H1 (cell line): ENCODE measurements at regions not wholly inside any gene's neighbourhood (a gene's known extent, or its start where the extent isn't known, plus 50 kb on each side); places are given as distances from the start of the nearest gene placed in this dataset.
"Not testable (repeated sequence)": the region's sequence is repeated elsewhere in the genome, so short reads cannot be mapped to it uniquely, and the experiment has no call there.

Experiments
- CTCF ChIA-PET: fragments of 300-600 bp; sonication (Branson Sonifier 250); formaldehyde crosslinking; loops from one replicate; lab custom pipeline; 2021; ENCODE audit not compliant: partially characterized antibody; lab: Charles Lee
- POLR2A ChIA-PET: fragments of 300-600 bp; sonication (Branson Sonifier 250); formaldehyde crosslinking; loops from one replicate; lab custom pipeline; 2021; ENCODE audit warnings: inconsistent platforms; ENCODE audit not compliant: partially characterized antibody; lab: Charles Lee
- DNase-seq, 2 experiments: peaks; one replicate each; pipeline versions ENCODE4 v3.0.0 to v3.0.0-alpha.2; 2010 to 2022; ENCODE audit warnings: low spot score in 2 of 2, low read depth in 1 of 2, mixed read lengths in 1 of 2
- FAIRE-seq: peaks from 2 replicates; lab custom pipeline; 2011; peaks lifted over from hg19 to GRCh38; lab: Jason Lieb, UNC
- H2AFZ ChIP-seq: 2 replicates; pipeline ENCODE4 v1.8.1; 2012; ENCODE audit warnings: low read length, inconsistent platforms
- H2AK5ac ChIP-seq: 2 replicates; pipeline ENCODE4 v1.6.1; 2013; ENCODE audit warnings: low read depth, low read length
- H2BK120ac ChIP-seq: replicated peaks from 2 replicates; pipeline ENCODE3; 2013; ENCODE audit warnings: low read depth, low read length, inconsistent platforms
- H2BK12ac ChIP-seq: 2 replicates; pipeline ENCODE4 v1.6.1; 2013; ENCODE audit warnings: low read depth, low read length
- H2BK15ac ChIP-seq: 2 replicates; pipeline ENCODE4 v1.6.1; 2013; ENCODE audit warnings: low read length
- H2BK20ac ChIP-seq: 2 replicates; pipeline ENCODE4 v1.6.1; 2013; ENCODE audit warnings: low read length
- H2BK5ac ChIP-seq: 2 replicates; pipeline ENCODE4 v1.6.1; 2013; ENCODE audit warnings: low read depth, low read length
- H3K14ac ChIP-seq: 2 replicates; pipeline ENCODE4 v1.6.1; 2013; ENCODE audit warnings: inconsistent platforms; ENCODE audit not compliant: insufficient read length
- H3K18ac ChIP-seq: 2 replicates; pipeline ENCODE4 v1.6.1; 2013; ENCODE audit warnings: low read length; ENCODE audit errors: extremely low read depth
- H3K23ac ChIP-seq: 2 replicates; pipeline ENCODE4 v1.6.1; 2013; ENCODE audit warnings: inconsistent platforms; ENCODE audit not compliant: insufficient read length
- H3K23me2 ChIP-seq: 2 replicates; pipeline ENCODE4 v1.6.1; 2013; ENCODE audit warnings: low read depth, low read length
- H3K27ac ChIP-seq: 2 replicates; pipeline ENCODE4 v1.6.1; 2011; ENCODE audit warnings: low read depth, low read length, inconsistent platforms
- H3K27me3 ChIP-seq, 4 experiments: replicated peaks in 1 of 4; 1 replicate in 1 of 4; 2 replicates in 3 of 4; pipeline versions ENCODE4 v1.6.1 to v1.8.1; 2011 to 2013; ENCODE audit warnings: low read length in 3 of 4, mild to moderate bottlenecking in 3 of 4, inconsistent platforms in 2 of 4, mixed read lengths in 2 of 4, moderate library complexity in 1 of 4; ENCODE audit not compliant: control insufficient read depth in 3 of 4, insufficient read depth in 3 of 4; ENCODE audit errors: extremely low read depth in 1 of 4
- H3K36me3 ChIP-seq, 4 experiments: 2 replicates each; pipeline versions ENCODE4 v1.6.1 to v1.8.1; 2011 to 2013; ENCODE audit warnings: mild to moderate bottlenecking in 4 of 4, low read length in 3 of 4, moderate library complexity in 2 of 4, control low read depth in 1 of 4, inconsistent platforms in 1 of 4; ENCODE audit not compliant: insufficient read depth in 4 of 4, control insufficient read depth in 2 of 4
- H3K4ac ChIP-seq: replicated peaks from 2 replicates; pipeline ENCODE3; 2013; ENCODE audit warnings: low read length, low read depth, mixed read lengths, inconsistent platforms; ENCODE audit not compliant: insufficient read length
- H3K4me1 ChIP-seq, 4 experiments: replicated peaks in 1 of 4; 1 replicate in 1 of 4; 2 replicates in 3 of 4; pipeline versions ENCODE4 v1.6.1 to v1.8.1; 2011 to 2013; ENCODE audit warnings: low read length in 3 of 4, inconsistent platforms in 2 of 4, mixed read lengths in 1 of 4; ENCODE audit not compliant: insufficient read depth in 4 of 4, control insufficient read depth in 3 of 4
- H3K4me2 ChIP-seq, 2 experiments: 2 replicates each; pipeline versions ENCODE4 v1.6.1 to v1.8.1; 2011 to 2013; ENCODE audit warnings: low read depth in 2 of 2, low read length in 2 of 2, control low read depth in 1 of 2, inconsistent platforms in 1 of 2, mild to moderate bottlenecking in 1 of 2; ENCODE audit not compliant: insufficient read depth in 1 of 2
- H3K4me3 ChIP-seq, 4 experiments: fragments of 200-600, 300-600 bp in 1 of 4; sonication (generic), shearing (Covaris generic), sonication (Bioruptor Twin) in 1 of 4; 2 replicates each; pipeline versions ENCODE4 v1.5.1 to v1.8.1; 2011 to 2016; ENCODE audit warnings: low read length in 4 of 4, low read depth in 3 of 4, control low read depth in 2 of 4, inconsistent platforms in 2 of 4, mild to moderate bottlenecking in 2 of 4, mixed read lengths in 1 of 4, moderate library complexity in 1 of 4; ENCODE audit not compliant: insufficient read depth in 2 of 4; ENCODE audit errors: extremely low read depth in 1 of 4
- H3K56ac ChIP-seq: replicated peaks from 2 replicates; pipeline ENCODE3; 2013; ENCODE audit warnings: low read depth, mild to moderate bottlenecking, mixed read lengths, low read length, inconsistent platforms; ENCODE audit not compliant: insufficient read length
- H3K79me1 ChIP-seq: 2 replicates; pipeline ENCODE4 v1.6.1; 2013; ENCODE audit warnings: low read depth, low read length, control low read depth
- H3K79me2 ChIP-seq, 2 experiments: 2 replicates each; pipeline versions ENCODE4 v1.6.1 to v1.8.1; 2012 to 2013; ENCODE audit warnings: low read length in 2 of 2, mild to moderate bottlenecking in 2 of 2, inconsistent platforms in 1 of 2; ENCODE audit not compliant: insufficient read depth in 2 of 2, control insufficient read depth in 1 of 2
- H3K9ac ChIP-seq, 4 experiments: replicated peaks in 1 of 4; 1 replicate in 1 of 4; 2 replicates in 3 of 4; pipeline versions ENCODE4 v1.6.1 to v1.8.1; 2011 to 2013; ENCODE audit warnings: low read depth in 3 of 4, low read length in 3 of 4, control low read depth in 2 of 4, mild to moderate bottlenecking in 2 of 4, moderate library complexity in 2 of 4, inconsistent platforms in 1 of 4; ENCODE audit errors: extremely low read depth in 1 of 4
- H3K9me3 ChIP-seq, 2 experiments: 2 replicates each; pipeline versions ENCODE4 v1.6.1 to v1.8.1; 2012 to 2013; ENCODE audit warnings: mild to moderate bottlenecking in 2 of 2, moderate library complexity in 2 of 2, control low read depth in 1 of 2, inconsistent platforms in 1 of 2, low read depth in 1 of 2, low read length in 1 of 2, mixed read lengths in 1 of 2; ENCODE audit not compliant: insufficient read depth in 2 of 2
- H4K20me1 ChIP-seq, 2 experiments: replicated peaks in 1 of 2; 2 replicates each; pipeline versions ENCODE3 to v1.8.1; 2011 to 2013; ENCODE audit warnings: inconsistent platforms in 2 of 2, low read length in 2 of 2, mild to moderate bottlenecking in 1 of 2; ENCODE audit not compliant: insufficient read depth in 2 of 2, control insufficient read depth in 1 of 2
- H4K5ac ChIP-seq: 2 replicates; pipeline ENCODE4 v1.6.1; 2013; ENCODE audit warnings: low read length, low read depth, mixed read lengths, inconsistent platforms; ENCODE audit not compliant: insufficient read length
- H4K8ac ChIP-seq: 2 replicates; pipeline ENCODE4 v1.8.0; 2013; ENCODE audit warnings: mild to moderate bottlenecking, moderate library complexity, low read length, inconsistent platforms; ENCODE audit not compliant: insufficient read depth; ENCODE audit errors: extremely low read depth
- H4K91ac ChIP-seq: replicated peaks from 2 replicates; pipeline ENCODE3; 2013; ENCODE audit warnings: low read length, mixed read lengths, inconsistent platforms; ENCODE audit not compliant: insufficient read length
- WGBS, 2 experiments: shearing (Covaris generic) in 1 of 2; methylation state at CpG; one replicate each; pipeline versions ENCODE4 v1.1.6 to v1.1.7; 2013 to 2015; ENCODE audit warnings: low lambda C conversion rate in 2 of 2, mixed read lengths in 2 of 2, inconsistent platforms in 1 of 2, low coverage in 1 of 2, missing lambda C conversion rate in 1 of 2; ENCODE audit not compliant: insufficient replicate concordance in 2 of 2, insufficient coverage in 1 of 2, insufficient read length in 1 of 2; ENCODE audit errors: extremely low coverage in 1 of 2, missing lambda C conversion rate in 1 of 2; 5-methylcytosine and 5-hydroxymethylcytosine counted together

DNA sequence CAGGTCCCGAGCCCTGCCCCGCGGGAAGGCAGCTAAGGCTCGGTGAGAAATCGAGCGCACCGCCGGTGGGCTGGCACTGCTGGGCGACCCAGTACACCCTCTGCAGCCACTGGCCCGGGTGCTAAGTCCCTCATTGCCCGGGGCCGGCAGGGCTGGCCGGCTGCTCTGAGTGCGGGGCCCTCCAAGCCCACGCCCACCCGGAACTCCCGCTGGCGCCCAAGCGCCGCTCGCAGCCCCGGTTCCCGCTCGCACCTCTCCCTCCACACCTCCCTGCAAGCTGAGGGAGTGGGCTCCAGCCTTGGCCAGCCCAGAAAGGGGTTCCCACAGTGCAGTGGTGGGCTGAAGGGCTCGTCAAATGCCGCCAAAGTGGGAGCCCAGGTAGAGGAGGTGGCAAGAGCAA, 63.2 kb upstream of the IER3 start:
- H3K23me2 ChIP-seq, H2AK5ac ChIP-seq, H3K23ac ChIP-seq, H4K91ac ChIP-seq, H3K4ac ChIP-seq, POLR2A ChIA-PET, H3K56ac ChIP-seq, H4K5ac ChIP-seq, H3K9me3 ChIP-seq, H2BK15ac ChIP-seq, H3K18ac ChIP-seq, FAIRE-seq, H3K4me2 ChIP-seq, H4K20me1 ChIP-seq, DNase-seq, H2BK5ac ChIP-seq, H3K9ac ChIP-seq, H3K4me3 ChIP-seq, H2BK12ac ChIP-seq, H3K27ac ChIP-seq, H2AFZ ChIP-seq, H3K79me1 ChIP-seq, H3K14ac ChIP-seq, H3K36me3 ChIP-seq, H2BK20ac ChIP-seq, H3K27me3 ChIP-seq, H2BK120ac ChIP-seq, H3K79me2 ChIP-seq, H4K8ac ChIP-seq: not testable (repeated sequence)
- H3K4me1 ChIP-seq = peaks cover 3 to 11% (median 6%) of the 10 kb centered on the region in 4 experiments; a peak in 6 of 7 replicates
- CTCF ChIA-PET = interaction anchor here (0.9 to 1.1 kb wide), 2 partner anchors 61 to 210 kb away, joined by 3 read pairs; no protein-coding TSS in a partner anchor
- 88% methylated on average over 3 of the region's 26 CpGs; no CpG with 5 or more reads in 1 of the 2 experiments for WGBS, 2 experiments
